ENCODE measurements at regions not wholly inside any gene's neighbourhood (a gene's known extent, or its start where the extent isn't known, plus 50 kb on each side); places are given as distances from the start of the nearest gene placed in this dataset.

GRCh38 chr4:137263206-137263605 lies 269.1 kb downstream of the PCDH18 start:
- Histone ChIP-seq H3K9ac (ENCODE audit: low read length) (no peak overlapping the region), H3K4ac (ENCODE audit: low read depth in 1 of 2, low read length in 2 of 2) (no peak overlapping the region), H4K91ac (ENCODE audit: low read length) (no peak overlapping the region), H3K4me1 (ENCODE audit: control insufficient read depth, insufficient read depth, low read depth, low read length) (peaks cover 4% of the 10 kb centered on the region), H3K27ac (ENCODE audit: low read length, poor library complexity, severe bottlenecking) (no peak overlapping the region), H3K18ac (ENCODE audit: low read depth in 1 of 2, low read length in 2 of 2) (no peak overlapping the region), H3K27me3 (ENCODE audit: control insufficient read depth in 1 of 2, insufficient read depth in 1 of 2, low read length in 2 of 2) (no peaks in the 10 kb centered on the region), H3K23ac (ENCODE audit: low read length in 2 of 2) (no peak overlapping the region), H3K9me3 (ENCODE audit: control insufficient read depth, low read length) (no peaks in the 10 kb centered on the region), H3K4me2 (ENCODE audit: low read length, poor library complexity, severe bottlenecking) (no peak overlapping the region), H2BK120ac (ENCODE audit: low read depth, low read length) (no peak overlapping the region), H3K36me3 (ENCODE audit: control insufficient read depth in 1 of 2, insufficient read depth in 2 of 2, low read depth in 1 of 2, low read length in 2 of 2) (peaks cover 0 to 8% of the 10 kb centered on the region in 2 experiments), H3K4me3 (ENCODE audit: insufficient read depth in 1 of 2, low read depth in 1 of 2, low read length in 2 of 2) (no peak overlapping the region), H2BK12ac (ENCODE audit: low read length in 2 of 2) (no peak overlapping the region), H4K8ac (ENCODE audit: low read length) (no peak overlapping the region), H2BK5ac (ENCODE audit: low read depth, low read length, poor library complexity, severe bottlenecking) (no peak overlapping the region), H3K79me1 (replicated peaks; ENCODE audit: low read length, poor library complexity, severe bottlenecking) (no peaks in the 10 kb centered on the region), H2AK5ac (ENCODE audit: low read length, severe bottlenecking) (no peak overlapping the region), H3K14ac (ENCODE audit: low read length in 2 of 2) (no peak overlapping the region), H2BK15ac (ENCODE audit: low read depth, poor library complexity, severe bottlenecking) (no peak overlapping the region), H2AFZ (ENCODE audit: low read depth, low read length) (no peak overlapping the region)
- DNase-seq, result no peak
- 97% methylated on average over 3 of the region's 3 CpGs for WGBS

- no peak overlapping the region for H2BK5ac ChIP-seq (ENCODE audit: low read depth, low read length, poor library complexity, severe bottlenecking)
- peak; percentile 74 for DNase-seq
- no peak overlapping the region for H3K4me3 ChIP-seq (ENCODE audit: insufficient read depth in 1 of 2, low read depth in 1 of 2, low read length in 2 of 2)
- no peak overlapping the region for H2BK120ac ChIP-seq (ENCODE audit: low read depth, low read length)
- no peak overlapping the region for H3K4me2 ChIP-seq (ENCODE audit: low read length, poor library complexity, severe bottlenecking)
- H3K4ac ChIP-seq (ENCODE audit: low read depth in 1 of 2, low read length in 2 of 2), result no peak overlapping the region
- no peak overlapping the region for H4K91ac ChIP-seq (ENCODE audit: low read length)
- no peak overlapping the region for H3K9ac ChIP-seq (ENCODE audit: low read length)
- no peak overlapping the region for H2BK12ac ChIP-seq (ENCODE audit: low read length in 2 of 2)
- no peak overlapping the region for H3K23ac ChIP-seq (ENCODE audit: low read length in 2 of 2)
- H2BK15ac ChIP-seq (ENCODE audit: low read depth, poor library complexity, severe bottlenecking), result no peak overlapping the region
- H2AFZ ChIP-seq (ENCODE audit: low read depth, low read length), result no peak overlapping the region
- no peak overlapping the region for H2AK5ac ChIP-seq (ENCODE audit: low read length, severe bottlenecking)
- H4K8ac ChIP-seq (ENCODE audit: low read length), result no peak overlapping the region
- H3K36me3 ChIP-seq (ENCODE audit: control insufficient read depth in 1 of 2, insufficient read depth in 2 of 2, low read depth in 1 of 2, low read length in 2 of 2), result peaks cover 0 to 38% of the 10 kb centered on the region in 2 experiments
- no peaks in the 10 kb centered on the region for H3K79me1 ChIP-seq (replicated peaks; ENCODE audit: low read length, poor library complexity, severe bottlenecking)
- H3K18ac ChIP-seq (ENCODE audit: low read depth in 1 of 2, low read length in 2 of 2), result no peak overlapping the region
- H3K9me3 ChIP-seq (ENCODE audit: control insufficient read depth, low read length), result peaks cover 44% of the 10 kb centered on the region
- no peaks in the 10 kb centered on the region for H3K27me3 ChIP-seq (ENCODE audit: control insufficient read depth in 1 of 2, insufficient read depth in 1 of 2, low read length in 2 of 2)
- no peak overlapping the region for H3K27ac ChIP-seq (ENCODE audit: low read length, poor library complexity, severe bottlenecking)
- no peak overlapping the region for H3K14ac ChIP-seq (ENCODE audit: low read length in 2 of 2)
- H3K4me1 ChIP-seq (ENCODE audit: control insufficient read depth, insufficient read depth, low read depth, low read length), result no peaks in the 10 kb centered on the region
Measured at GRCh38 chr4:137253949-137254348, 278.3 kb downstream of the PCDH18 start.

- no peak overlapping the region for H3K4me2 ChIP-seq (ENCODE audit: low read length, poor library complexity, severe bottlenecking)
- peaks cover 0 to 41% of the 10 kb centered on the region in 2 experiments for H3K36me3 ChIP-seq (ENCODE audit: control insufficient read depth in 1 of 2, insufficient read depth in 2 of 2, low read depth in 1 of 2, low read length in 2 of 2)
- no peaks in the 10 kb centered on the region for H3K79me1 ChIP-seq (replicated peaks; ENCODE audit: low read length, poor library complexity, severe bottlenecking)
- no peak overlapping the region for H4K91ac ChIP-seq (ENCODE audit: low read length)
- no peak overlapping the region for H3K4me3 ChIP-seq (ENCODE audit: insufficient read depth in 1 of 2, low read depth in 1 of 2, low read length in 2 of 2)
- H2BK5ac ChIP-seq (ENCODE audit: low read depth, low read length, poor library complexity, severe bottlenecking), result no peak overlapping the region
- WGBS, result 100% methylated on average over 1 of the region's 2 CpGs
- DNase-seq, result no peak
- peaks cover 24% of the 10 kb centered on the region for H3K9me3 ChIP-seq (ENCODE audit: control insufficient read depth, low read length)
- H3K14ac ChIP-seq (ENCODE audit: low read length in 2 of 2), result no peak overlapping the region
- no peak overlapping the region for H2AK5ac ChIP-seq (ENCODE audit: low read length, severe bottlenecking)
- H3K27ac ChIP-seq (ENCODE audit: low read length, poor library complexity, severe bottlenecking), result no peak overlapping the region
- H3K27me3 ChIP-seq (ENCODE audit: control insufficient read depth in 1 of 2, insufficient read depth in 1 of 2, low read length in 2 of 2), result no peaks in the 10 kb centered on the region
- H2BK12ac ChIP-seq (ENCODE audit: low read length in 2 of 2), result no peak overlapping the region
- no peak overlapping the region for H2BK120ac ChIP-seq (ENCODE audit: low read depth, low read length)
- H3K4me1 ChIP-seq (ENCODE audit: control insufficient read depth, insufficient read depth, low read depth, low read length), result no peaks in the 10 kb centered on the region
- H4K8ac ChIP-seq (ENCODE audit: low read length), result no peak overlapping the region
- no peak overlapping the region for H2AFZ ChIP-seq (ENCODE audit: low read depth, low read length)
- H3K9ac ChIP-seq (ENCODE audit: low read length), result no peak overlapping the region
- H3K4ac ChIP-seq (ENCODE audit: low read depth in 1 of 2, low read length in 2 of 2), result no peak overlapping the region
- H2BK15ac ChIP-seq (ENCODE audit: low read depth, poor library complexity, severe bottlenecking), result no peak overlapping the region
- H3K18ac ChIP-seq (ENCODE audit: low read depth in 1 of 2, low read length in 2 of 2), result no peak overlapping the region
- no peak overlapping the region for H3K23ac ChIP-seq (ENCODE audit: low read length in 2 of 2)
Measured at GRCh38 chr4:137249112-137249511, 283.2 kb downstream of the PCDH18 start.

DNA sequence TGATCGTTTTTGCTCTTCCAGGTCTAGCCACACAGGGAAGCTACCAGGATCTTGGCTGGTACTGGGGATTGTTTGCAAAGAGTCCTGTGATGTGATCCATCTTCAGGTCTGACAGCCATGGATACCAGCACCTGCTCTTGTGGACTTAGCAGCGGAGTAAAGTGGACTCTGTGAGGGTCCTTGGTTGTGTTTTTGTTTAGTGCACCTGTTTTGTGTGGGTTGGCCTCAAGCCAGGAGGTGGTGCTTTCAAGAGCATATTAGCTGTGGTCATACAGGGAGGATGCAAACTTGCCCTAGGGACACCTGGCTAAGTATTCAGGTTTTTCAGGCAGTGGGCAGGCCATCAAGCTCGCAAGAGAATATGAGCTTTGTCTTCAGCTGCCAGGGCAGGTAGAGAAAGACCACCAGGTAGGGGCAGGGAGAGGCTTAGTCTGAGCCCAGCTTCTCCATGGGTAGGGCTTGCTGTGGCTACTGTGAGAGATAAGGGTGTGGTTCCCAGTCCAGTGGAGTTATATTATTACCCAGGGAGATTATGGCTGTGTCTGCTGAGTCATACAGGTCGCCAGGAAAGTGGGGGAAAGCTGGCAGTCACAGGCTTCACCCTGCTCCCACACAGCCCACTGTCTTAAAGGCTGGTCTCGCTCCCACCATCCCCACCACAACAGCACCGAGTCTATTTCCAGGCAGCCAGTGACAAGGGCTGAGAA lies 293.7 kb downstream of the PCDH18 start:
- H3K23ac ChIP-seq (ENCODE audit: low read length in 2 of 2), result no peak overlapping the region
- no peak overlapping the region for H3K14ac ChIP-seq (ENCODE audit: low read length in 2 of 2)
- H3K36me3 ChIP-seq (ENCODE audit: control insufficient read depth in 1 of 2, insufficient read depth in 2 of 2, low read depth in 1 of 2, low read length in 2 of 2), result peaks cover 0 to 12% of the 10 kb centered on the region in 2 experiments
- no peak overlapping the region for H3K18ac ChIP-seq (ENCODE audit: low read depth in 1 of 2, low read length in 2 of 2)
- H2BK12ac ChIP-seq (ENCODE audit: low read length in 2 of 2), result no peak overlapping the region
- H2BK15ac ChIP-seq (ENCODE audit: low read depth, poor library complexity, severe bottlenecking), result no peak overlapping the region
- H2AFZ ChIP-seq (ENCODE audit: low read depth, low read length), result no peak overlapping the region
- no peaks in the 10 kb centered on the region for H3K27me3 ChIP-seq (ENCODE audit: control insufficient read depth in 1 of 2, insufficient read depth in 1 of 2, low read length in 2 of 2)
- no peak overlapping the region for H3K27ac ChIP-seq (ENCODE audit: low read length, poor library complexity, severe bottlenecking)
- no peak overlapping the region for H2BK5ac ChIP-seq (ENCODE audit: low read depth, low read length, poor library complexity, severe bottlenecking)
- no peak overlapping the region for H3K4ac ChIP-seq (ENCODE audit: low read depth in 1 of 2, low read length in 2 of 2)
- 77% methylated on average over 5 of the region's 6 CpGs for WGBS
- H2AK5ac ChIP-seq (ENCODE audit: low read length, severe bottlenecking), result no peak overlapping the region
- H4K91ac ChIP-seq (ENCODE audit: low read length), result no peak overlapping the region
- no peak overlapping the region for H2BK120ac ChIP-seq (ENCODE audit: low read depth, low read length)
- no peaks in the 10 kb centered on the region for H3K9me3 ChIP-seq (ENCODE audit: control insufficient read depth, low read length)
- DNase-seq, result no peak
- H4K8ac ChIP-seq (ENCODE audit: low read length), result no peak overlapping the region
- H3K4me2 ChIP-seq (ENCODE audit: low read length, poor library complexity, severe bottlenecking), result no peak overlapping the region
- no peak overlapping the region for H3K9ac ChIP-seq (ENCODE audit: low read length)
- no peaks in the 10 kb centered on the region for H3K79me1 ChIP-seq (replicated peaks; ENCODE audit: low read length, poor library complexity, severe bottlenecking)
- peaks cover 3% of the 10 kb centered on the region for H3K4me1 ChIP-seq (ENCODE audit: control insufficient read depth, insufficient read depth, low read depth, low read length)
- H3K4me3 ChIP-seq (ENCODE audit: insufficient read depth in 1 of 2, low read depth in 1 of 2, low read length in 2 of 2), result no peak overlapping the region
